ENCODE measurements at regions not wholly inside any gene's neighbourhood (a gene's known extent, or its start where the extent isn't known, plus 50 kb on each side); places are given as distances from the start of the nearest gene placed in this dataset.

DNA sequence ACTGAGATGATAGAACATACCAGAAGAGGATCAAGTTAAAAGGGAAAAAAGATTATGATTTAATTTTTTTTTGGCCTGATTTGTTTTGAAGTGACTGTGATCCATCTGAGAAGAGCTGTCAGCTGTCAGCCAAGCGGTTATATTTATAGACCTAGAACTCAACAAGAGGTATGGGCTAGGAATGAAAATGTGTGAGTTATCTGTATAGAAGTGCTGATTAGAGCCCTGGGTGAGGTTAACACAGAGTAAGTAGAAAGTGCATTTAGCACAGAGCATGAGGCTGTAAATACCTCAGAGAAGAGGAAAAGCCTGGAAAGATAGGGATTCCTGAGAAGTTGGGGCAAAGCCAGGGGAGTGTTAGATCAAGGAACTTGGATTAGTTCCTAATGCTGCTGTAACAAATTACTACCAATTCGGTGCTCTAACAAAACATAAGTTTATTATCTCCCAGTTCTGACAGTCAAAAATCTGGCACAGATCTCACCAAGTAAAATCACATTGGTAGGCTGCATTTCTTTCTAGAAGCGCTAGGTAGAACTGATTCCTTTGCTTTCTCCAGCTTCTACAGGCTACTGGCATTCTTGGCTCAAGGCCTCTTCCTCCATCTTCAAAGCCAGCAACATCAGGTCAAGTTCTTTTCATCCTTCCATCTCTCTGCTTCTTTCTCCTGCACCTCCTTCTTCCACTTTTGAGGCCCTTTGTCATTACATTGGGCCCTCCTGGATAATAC is 197.4 kb upstream of the SPHKAP start:
- TF ChIP-seq POLR2A (IDR thresholded peaks at IDR 0.05): no peak
- no peak for TF ChIP-seq CTCF (IDR thresholded peaks at IDR 0.05)
- intact Hi-C loops (cut with DNase I): no loop called here
- no peaks in the 10 kb centered on the region for H3K27me3 ChIP-seq

DNA sequence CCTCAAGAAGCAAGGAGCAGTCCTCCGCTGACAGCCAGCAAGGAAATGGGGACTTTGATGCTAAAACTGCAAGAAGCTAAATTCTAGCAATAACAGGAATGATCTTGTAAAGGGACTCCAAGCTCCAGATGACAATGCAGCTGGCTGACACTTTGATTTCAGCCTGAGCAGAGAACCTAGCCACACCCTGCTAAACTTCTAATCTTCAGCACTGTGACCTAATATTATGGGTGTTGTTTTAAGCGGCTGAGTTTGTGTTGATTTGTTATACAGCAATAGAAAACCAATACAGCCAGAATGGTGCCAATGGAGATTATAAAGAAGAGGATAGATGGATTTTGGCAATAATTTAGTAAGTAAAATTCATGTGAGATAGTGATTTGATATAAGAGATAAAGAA is 196.7 kb upstream of the SPHKAP start:
- Histone ChIP-seq H3K36me3 (replicated peaks in 1 of 2; ENCODE audit: insufficient read depth in 1 of 2, low read depth in 2 of 2) (no peaks in the 10 kb centered on the region), H3K4me3 (no peak overlapping the region), H3K27me3 (no peaks in the 10 kb centered on the region), H3K27ac (no peak overlapping the region), H3K4me1 (no peaks in the 10 kb centered on the region), H3K9me3 (no peaks in the 10 kb centered on the region)
- TF ChIP-seq CTCF (IDR thresholded peaks at IDR 0.05): no peak
- no peak for TF ChIP-seq POLR2A (IDR thresholded peaks at IDR 0.05)
- DNase-seq: no peak
- ATAC-seq: no peak
- intact Hi-C loops (cut with DNase I): no loop called here
- 79 to 83% methylated on average over 2 of the region's 2 CpGs for WGBS, 2 donors

More for the DNA sequence above, 197.4 kb upstream of the SPHKAP start:
- no peaks in the 10 kb centered on the region for H3K4me1 ChIP-seq
- ATAC-seq (no peak), DNase-seq (no peak)
- no peaks in the 10 kb centered on the region for H3K36me3 ChIP-seq (replicated peaks in 1 of 2; ENCODE audit: insufficient read depth in 1 of 2, low read depth in 2 of 2)
- H3K9me3 ChIP-seq: no peaks in the 10 kb centered on the region
- 54 to 58% methylated on average over 3 of the region's 3 CpGs for WGBS, 2 donors
- H3K4me3 ChIP-seq: no peak overlapping the region
- H3K27ac ChIP-seq: no peak overlapping the region

DNA sequence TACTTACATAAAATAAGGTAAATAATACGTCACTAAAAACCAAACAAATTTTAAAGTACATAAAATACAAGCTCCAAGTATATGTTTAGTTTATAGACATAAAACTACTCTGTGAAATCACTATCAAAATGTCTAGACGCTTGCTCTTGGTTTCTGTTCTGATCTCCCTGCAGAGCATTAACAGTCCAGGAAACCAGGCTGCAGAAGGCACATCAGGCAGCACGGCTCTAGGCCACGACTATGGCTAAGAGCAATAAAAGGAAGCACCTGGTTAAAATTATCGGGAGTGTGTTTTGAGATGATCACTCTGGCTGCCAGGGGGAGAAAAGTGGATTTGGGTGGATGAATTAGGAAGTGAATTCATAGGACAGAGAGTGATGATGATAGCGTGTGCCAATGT is 196.0 kb upstream of the SPHKAP start:
- intact Hi-C loops (cut with DNase I): no loop called here
- 73 to 74% methylated on average over 6 of the region's 6 CpGs for WGBS, 2 donors
- no peak overlapping the region for H3K27ac ChIP-seq
- no peaks in the 10 kb centered on the region for H3K9me3 ChIP-seq
- TF ChIP-seq POLR2A (IDR thresholded peaks at IDR 0.05) (no peak), CTCF (IDR thresholded peaks at IDR 0.05) (no peak)
- DNase-seq (no peak), ATAC-seq (no peak)
- no peaks in the 10 kb centered on the region for H3K27me3 ChIP-seq
- H3K36me3 ChIP-seq (replicated peaks in 1 of 2; ENCODE audit: insufficient read depth in 1 of 2, low read depth in 2 of 2): no peaks in the 10 kb centered on the region
- H3K4me3 ChIP-seq: no peak overlapping the region
- H3K4me1 ChIP-seq: no peaks in the 10 kb centered on the region

DNA sequence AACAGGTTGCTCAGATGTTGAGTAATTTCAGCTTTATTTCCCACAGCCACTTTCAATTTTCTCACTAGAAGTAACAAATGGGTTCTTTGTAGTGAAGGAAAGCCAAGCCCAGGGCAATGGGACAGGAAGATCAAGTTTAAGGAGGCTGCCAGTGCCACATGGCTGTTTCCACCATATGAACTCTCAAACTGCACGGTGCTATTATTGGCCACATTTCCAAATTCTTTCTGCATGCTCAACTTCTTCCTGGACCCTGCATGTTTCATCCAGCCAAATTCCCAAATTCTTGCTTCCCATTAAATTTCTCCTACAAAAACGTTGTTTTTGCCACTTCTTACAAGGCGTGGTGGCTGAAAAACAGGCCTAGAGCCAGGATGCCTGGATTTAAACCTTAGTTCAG is 193.3 kb upstream of the SPHKAP start:
- no peak for ATAC-seq

More for the DNA sequence above, 193.3 kb upstream of the SPHKAP start:
- H3K27ac ChIP-seq: no peak overlapping the region
- H3K4me3 ChIP-seq: no peak overlapping the region
- DNase-seq: no peak
- no peaks in the 10 kb centered on the region for H3K9me3 ChIP-seq
- 67 to 68% methylated on average over 3 of the region's 3 CpGs for WGBS, 2 donors
- H3K36me3 ChIP-seq (replicated peaks in 1 of 2; ENCODE audit: insufficient read depth in 1 of 2, low read depth in 2 of 2): no peaks in the 10 kb centered on the region
- no peak for TF ChIP-seq CTCF (IDR thresholded peaks at IDR 0.05)
- TF ChIP-seq POLR2A (IDR thresholded peaks at IDR 0.05): no peak
- intact Hi-C loops (cut with DNase I): no loop called here
- no peaks in the 10 kb centered on the region for H3K27me3 ChIP-seq
- peaks cover 5% of the 10 kb centered on the region for H3K4me1 ChIP-seq

Measured in body of pancreas (tissue), 4 donors.